ENCODE measurements at regions not wholly inside any gene's neighbourhood (a gene's known extent, or its start where the extent isn't known, plus 50 kb on each side); places are given as distances from the start of the nearest gene placed in this dataset.

- TF ChIP-seq CTCF (IDR thresholded peaks at IDR 0.05) (no peak), EZH2 (IDR thresholded peaks at IDR 0.05; ENCODE audit: borderline replicate concordance, insufficient read depth, low read depth, low read length, poor library complexity, severe bottlenecking) (no peak)
Observed at GRCh38 chr2:147594038-147594437, 250.8 kb upstream of the ACVR2A start.
